ENCODE measurements at regions not wholly inside any gene's neighbourhood (a gene's known extent, or its start where the extent isn't known, plus 50 kb on each side); places are given as distances from the start of the nearest gene placed in this dataset.
"Not testable (repeated sequence)": the region's sequence is repeated elsewhere in the genome, so short reads cannot be mapped to it uniquely, and the experiment has no call there.

DNA sequence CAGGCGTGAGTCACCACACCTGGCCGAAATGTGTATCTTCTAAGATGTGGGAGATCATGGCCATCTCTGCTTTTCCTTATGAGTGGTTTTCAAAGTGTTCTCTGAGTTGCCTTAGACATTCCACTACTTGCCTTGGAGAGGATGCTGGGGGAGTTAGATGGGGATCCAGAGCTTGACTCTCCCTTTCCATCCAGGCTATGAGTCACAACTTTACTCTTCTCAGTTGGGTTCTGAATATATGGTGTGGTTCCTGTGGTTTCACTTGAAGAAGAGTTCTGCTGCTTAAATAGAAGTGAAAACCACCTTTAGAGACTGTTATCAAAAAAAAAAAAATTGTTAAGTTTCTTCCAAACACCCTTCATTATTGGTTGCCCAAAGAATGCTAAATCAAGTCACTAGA lies 217.6 kb downstream of the ZNF608 start:
- H3K79me2 ChIP-seq (ENCODE audit: insufficient read depth, low read length), result no peaks in the 10 kb centered on the region
- no peaks in the 10 kb centered on the region for H3K27me3 ChIP-seq (ENCODE audit: insufficient read depth, low read length)
- no peak overlapping the region for H3K4me3 ChIP-seq (ENCODE audit: insufficient read depth, low read length)
- H3K27ac ChIP-seq (ENCODE audit: low read depth, low read length), result no peak overlapping the region
- H3K9me3 ChIP-seq (ENCODE audit: low read depth, low read length), result no peaks in the 10 kb centered on the region
- DNase-seq (ENCODE audit: insufficient read length, low spot score, missing footprints), result no peak
- H4K20me1 ChIP-seq (ENCODE audit: insufficient read depth, low read length), result no peaks in the 10 kb centered on the region
- no peak overlapping the region for H2AFZ ChIP-seq (ENCODE audit: low read length)
- TF ChIP-seq, protein P1, sequence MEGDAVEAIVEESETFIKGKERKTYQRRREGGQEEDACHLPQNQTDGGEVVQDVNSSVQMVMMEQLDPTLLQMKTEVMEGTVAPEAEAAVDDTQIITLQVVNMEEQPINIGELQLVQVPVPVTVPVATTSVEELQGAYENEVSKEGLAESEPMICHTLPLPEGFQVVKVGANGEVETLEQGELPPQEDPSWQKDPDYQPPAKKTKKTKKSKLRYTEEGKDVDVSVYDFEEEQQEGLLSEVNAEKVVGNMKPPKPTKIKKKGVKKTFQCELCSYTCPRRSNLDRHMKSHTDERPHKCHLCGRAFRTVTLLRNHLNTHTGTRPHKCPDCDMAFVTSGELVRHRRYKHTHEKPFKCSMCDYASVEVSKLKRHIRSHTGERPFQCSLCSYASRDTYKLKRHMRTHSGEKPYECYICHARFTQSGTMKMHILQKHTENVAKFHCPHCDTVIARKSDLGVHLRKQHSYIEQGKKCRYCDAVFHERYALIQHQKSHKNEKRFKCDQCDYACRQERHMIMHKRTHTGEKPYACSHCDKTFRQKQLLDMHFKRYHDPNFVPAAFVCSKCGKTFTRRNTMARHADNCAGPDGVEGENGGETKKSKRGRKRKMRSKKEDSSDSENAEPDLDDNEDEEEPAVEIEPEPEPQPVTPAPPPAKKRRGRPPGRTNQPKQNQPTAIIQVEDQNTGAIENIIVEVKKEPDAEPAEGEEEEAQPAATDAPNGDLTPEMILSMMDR (IDR thresholded peaks at IDR 0.05; ENCODE audit: extremely low read depth, low read depth, low read length), result no peak
- no peak overlapping the region for H3K4me2 ChIP-seq (ENCODE audit: insufficient read depth, low read length)
- no peaks in the 10 kb centered on the region for H3K4me1 ChIP-seq (ENCODE audit: insufficient read depth, low read length)
- H3K36me3 ChIP-seq (ENCODE audit: insufficient read depth, low read length), result no peaks in the 10 kb centered on the region

DNA sequence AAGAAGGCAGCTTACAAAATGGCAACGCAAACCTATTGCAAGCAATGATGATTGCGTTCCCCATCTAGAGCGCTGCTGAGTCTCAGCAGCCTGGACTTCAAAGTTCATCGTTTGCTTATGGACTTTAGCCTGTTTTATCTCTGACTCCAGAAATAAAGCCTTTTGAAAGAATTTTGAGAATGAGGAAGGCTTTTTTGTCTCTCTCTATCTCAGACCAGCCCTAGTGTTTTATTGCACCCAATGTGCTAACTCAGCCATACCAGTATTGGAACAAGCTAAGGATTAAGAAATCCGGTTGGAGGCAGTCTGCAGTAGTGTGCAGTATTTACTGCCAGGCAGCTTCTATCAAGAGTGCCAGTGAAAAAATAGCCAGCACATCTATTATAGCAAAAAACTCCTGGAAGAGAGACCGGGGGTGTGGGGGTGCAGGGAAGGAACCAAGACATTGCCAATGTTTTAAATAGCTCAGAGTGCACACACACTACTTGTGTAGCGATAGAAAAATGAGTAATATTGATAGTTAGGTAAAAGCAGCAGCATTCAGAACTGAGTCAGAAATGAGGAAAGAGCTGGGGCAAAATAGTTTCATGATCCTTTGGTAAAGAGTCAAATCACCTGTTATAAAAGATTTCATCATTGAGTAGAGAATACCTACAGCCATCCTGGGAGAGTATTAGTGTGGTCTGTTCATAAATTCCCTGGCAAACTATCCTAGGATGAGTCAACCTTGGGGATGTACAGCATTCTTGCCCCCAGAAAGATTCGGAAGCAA lies 219.0 kb downstream of the ZNF608 start:
- TF ChIP-seq, protein P1 (IDR thresholded peaks at IDR 0.05; ENCODE audit: extremely low read depth, low read depth, low read length), result no peak

DNA sequence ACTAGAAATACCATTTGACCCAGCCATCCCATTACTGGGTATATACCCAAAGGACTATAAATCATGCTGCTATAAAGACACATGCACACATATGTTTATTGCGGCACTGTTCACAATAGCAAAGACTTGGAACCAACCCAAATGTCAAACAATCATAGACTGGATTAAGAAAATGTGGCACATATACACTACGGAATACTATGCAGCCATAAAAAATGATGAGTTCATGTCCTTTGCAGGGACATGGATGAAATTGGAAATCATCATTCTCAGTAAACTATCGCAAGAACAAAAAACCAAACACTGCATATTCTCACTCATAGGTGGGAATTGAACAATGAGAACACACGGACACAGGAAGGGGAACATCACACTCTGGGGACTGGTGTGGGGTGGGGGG lies 220.4 kb downstream of the ZNF608 start:
- DNase-seq (ENCODE audit: insufficient read length, low spot score, missing footprints); H3K36me3 ChIP-seq (ENCODE audit: insufficient read depth, low read length); H3K79me2 ChIP-seq (ENCODE audit: insufficient read depth, low read length); H3K4me1 ChIP-seq (ENCODE audit: insufficient read depth, low read length); H4K20me1 ChIP-seq (ENCODE audit: insufficient read depth, low read length); H3K27ac ChIP-seq (ENCODE audit: low read depth, low read length); H3K4me3 ChIP-seq (ENCODE audit: insufficient read depth, low read length); H3K4me2 ChIP-seq (ENCODE audit: insufficient read depth, low read length); H3K27me3 ChIP-seq (ENCODE audit: insufficient read depth, low read length); H2AFZ ChIP-seq (ENCODE audit: low read length); H3K9me3 ChIP-seq (ENCODE audit: low read depth, low read length): not testable (repeated sequence)

More for the DNA sequence above, 219.0 kb downstream of the ZNF608 start:
- Histone ChIP-seq H3K36me3 (ENCODE audit: insufficient read depth, low read length) (no peaks in the 10 kb centered on the region), H3K27me3 (ENCODE audit: insufficient read depth, low read length) (no peaks in the 10 kb centered on the region), H4K20me1 (ENCODE audit: insufficient read depth, low read length) (no peaks in the 10 kb centered on the region), H3K9me3 (ENCODE audit: low read depth, low read length) (no peaks in the 10 kb centered on the region), H3K4me3 (ENCODE audit: insufficient read depth, low read length) (no peak overlapping the region), H3K27ac (ENCODE audit: low read depth, low read length) (no peak overlapping the region), H2AFZ (ENCODE audit: low read length) (no peak overlapping the region), H3K4me1 (ENCODE audit: insufficient read depth, low read length) (no peaks in the 10 kb centered on the region), H3K4me2 (ENCODE audit: insufficient read depth, low read length) (no peak overlapping the region), H3K79me2 (ENCODE audit: insufficient read depth, low read length) (no peaks in the 10 kb centered on the region)
- no peak for DNase-seq (ENCODE audit: insufficient read length, low spot score, missing footprints)

DNA sequence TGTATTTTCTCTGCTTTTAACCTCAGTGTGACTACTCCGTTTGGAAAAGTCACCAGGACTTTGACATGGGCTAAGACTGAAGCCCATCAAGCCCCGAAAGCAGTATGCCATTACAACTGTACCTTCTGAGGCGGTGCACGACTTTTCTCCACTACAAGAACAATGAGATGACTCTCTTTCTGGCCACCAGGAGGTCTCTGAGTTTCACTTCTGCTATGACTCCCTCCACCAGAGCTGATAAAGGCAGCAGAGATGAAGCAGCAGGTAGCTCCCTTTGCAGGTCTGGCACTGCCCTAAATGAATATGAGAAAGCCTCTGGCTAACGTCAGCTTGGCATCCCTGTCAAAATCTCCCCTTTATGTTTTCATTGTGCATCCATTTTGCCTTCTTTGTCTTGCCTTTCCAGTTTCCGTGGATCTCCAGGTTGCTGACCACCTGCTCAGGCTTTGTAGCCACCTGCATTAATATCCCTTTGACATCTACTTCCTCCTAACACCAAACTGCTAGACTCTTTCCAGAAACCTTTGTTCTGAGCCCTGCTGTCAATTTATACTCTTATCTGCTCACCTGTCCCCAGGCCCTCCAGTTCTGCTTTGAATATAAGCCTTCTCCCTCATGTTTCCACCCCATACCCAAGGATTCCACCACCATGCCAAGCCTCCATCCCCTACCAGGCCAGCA lies 221.7 kb downstream of the ZNF608 start:
- H2AFZ ChIP-seq (ENCODE audit: low read length), result no peak overlapping the region
- TF ChIP-seq, protein P1 (IDR thresholded peaks at IDR 0.05; ENCODE audit: extremely low read depth, low read depth, low read length), result no peak
- no peaks in the 10 kb centered on the region for H4K20me1 ChIP-seq (ENCODE audit: insufficient read depth, low read length)
- H3K9me3 ChIP-seq (ENCODE audit: low read depth, low read length), result no peaks in the 10 kb centered on the region
- H3K79me2 ChIP-seq (ENCODE audit: insufficient read depth, low read length), result no peaks in the 10 kb centered on the region
- H3K27ac ChIP-seq (ENCODE audit: low read depth, low read length), result no peak overlapping the region
- H3K36me3 ChIP-seq (ENCODE audit: insufficient read depth, low read length), result no peaks in the 10 kb centered on the region
- DNase-seq (ENCODE audit: insufficient read length, low spot score, missing footprints), result no peak
- H3K4me3 ChIP-seq (ENCODE audit: insufficient read depth, low read length), result no peak overlapping the region
- peaks cover 5% of the 10 kb centered on the region for H3K4me1 ChIP-seq (ENCODE audit: insufficient read depth, low read length)
- H3K4me2 ChIP-seq (ENCODE audit: insufficient read depth, low read length), result no peak overlapping the region
- no peaks in the 10 kb centered on the region for H3K27me3 ChIP-seq (ENCODE audit: insufficient read depth, low read length)
